ENCODE measurements at regions not wholly inside any gene's neighbourhood (a gene's known extent, or its start where the extent isn't known, plus 50 kb on each side); places are given as distances from the start of the nearest gene placed in this dataset.
A peak's percentile ranks its signal among the peaks of the same experiment; 100 is the strongest.

GRCh38 chr5:162209005-162209605 lies 141.5 kb downstream of the GABRG2 start:
- peak in 1 of 4 experiments; percentile 34 for TF ChIP-seq CTCF (IDR thresholded peaks at IDR 0.05)
- TF ChIP-seq POLR2A (IDR thresholded peaks at IDR 0.05): no peak
- TF ChIP-seq POLR2AphosphoS5 (IDR thresholded peaks at IDR 0.05): no peak
- TF ChIP-seq EP300 (IDR thresholded peaks at IDR 0.05): no peak
